Stimulated activated CD4-positive, alpha-beta T cell treated with anti-CD3 and anti-CD28 coated beads, Interleukin-15, amount 100 ng/mL, for 1 hour (primary cell): ENCODE measurements at regions not wholly inside any gene's neighbourhood (a gene's known extent, or its start where the extent isn't known, plus 50 kb on each side); places are given as distances from the start of the nearest gene placed in this dataset.

Experiments
- DNase-seq, 2 donors: peaks; one replicate each; pipeline ENCODE4 v3.0.0-alpha.2; 2020; ENCODE audit warnings: low read depth in 1 of 2, low spot score in 1 of 2

- no peak for DNase-seq
These were observed 267.7 kb upstream of the SLC35B3 start for GRCh38 chr6:8703059-8703458.

- no peak for DNase-seq
These were observed 253.5 kb upstream of the SLC35B3 start for GRCh38 chr6:8688821-8689220.

GRCh38 chr6:8686077-8686476 is 250.7 kb upstream of the SLC35B3 start:
- no peak for DNase-seq

GRCh38 chr6:8683204-8683603 is 247.9 kb upstream of the SLC35B3 start:
- no peak for DNase-seq

GRCh38 chr6:8679823-8680222 is 244.5 kb upstream of the SLC35B3 start:
- no peak for DNase-seq

- no peak for DNase-seq
These were observed 243.1 kb upstream of the SLC35B3 start for GRCh38 chr6:8678466-8678865.

GRCh38 chr6:8674126-8674525 is 238.8 kb upstream of the SLC35B3 start:
- no peak for DNase-seq

- no peak for DNase-seq
These were observed 237.5 kb upstream of the SLC35B3 start for GRCh38 chr6:8672882-8673281.

GRCh38 chr6:8670792-8671191 is 235.4 kb upstream of the SLC35B3 start:
- no peak for DNase-seq

- DNase-seq, result no peak
These were observed 229.4 kb upstream of the SLC35B3 start for GRCh38 chr6:8664700-8665099.

GRCh38 chr6:8664070-8664469 is 228.7 kb upstream of the SLC35B3 start:
- DNase-seq, result no peak

- DNase-seq, result no peak
These were observed 224.3 kb upstream of the SLC35B3 start for GRCh38 chr6:8659404-8660189.

GRCh38 chr6:8658416-8658815 is 223.1 kb upstream of the SLC35B3 start:
- no peak for DNase-seq

- no peak for DNase-seq
These were observed 222.2 kb upstream of the SLC35B3 start for GRCh38 chr6:8657522-8657921.

- no peak for DNase-seq
These were observed 220.5 kb upstream of the SLC35B3 start for GRCh38 chr6:8655670-8656454.

- DNase-seq, result no peak
These were observed 217.4 kb upstream of the SLC35B3 start for GRCh38 chr6:8652710-8653109.

- no peak for DNase-seq
These were observed 216.7 kb upstream of the SLC35B3 start for GRCh38 chr6:8651998-8652397.

GRCh38 chr6:8645212-8645611 is 209.9 kb upstream of the SLC35B3 start:
- no peak for DNase-seq

- no peak for DNase-seq
These were observed 209.0 kb upstream of the SLC35B3 start for GRCh38 chr6:8644306-8644705.

- no peak for DNase-seq
These were observed 207.5 kb upstream of the SLC35B3 start for GRCh38 chr6:8642854-8643253.

GRCh38 chr6:8642131-8642530 is 206.8 kb upstream of the SLC35B3 start:
- DNase-seq, result no peak

- DNase-seq, result no peak
These were observed 204.7 kb upstream of the SLC35B3 start for GRCh38 chr6:8639928-8640649.
